Endothelial cell of umbilical vein (primary cell): ENCODE measurements at regions not wholly inside any gene's neighbourhood (a gene's known extent, or its start where the extent isn't known, plus 50 kb on each side); places are given as distances from the start of the nearest gene placed in this dataset.

Source experiments
- BruUV-seq: library from RNA; stranded (reverse); fragments of 400-500 nt; replicated peaks from 2 replicates; lab custom pipeline; 2021; lab: Mats Ljungman, UMichigan
- CTCF ChIA-PET: fragments of 300-600, 350-600 bp; sonication (Branson Sonifier 250); formaldehyde crosslinking; loops from one replicate; lab custom pipeline; 2021; ENCODE audit warnings: antibody characterized with exemption, inconsistent platforms; lab: Charles Lee
- POLR2A ChIA-PET: fragments of 300-600, 350-600 bp; sonication (Branson Sonifier 250); formaldehyde crosslinking; loops from one replicate; lab custom pipeline; 2021; ENCODE audit warnings: antibody characterized with exemption, inconsistent platforms; lab: Charles Lee
- DNase-seq: peaks from one replicate; pipeline ENCODE4 v3.0.0-alpha.2; 2011; ENCODE audit warnings: low read depth, low spot score
- FAIRE-seq: peaks from 2 replicates; lab custom pipeline; 2011; peaks lifted over from hg19 to GRCh38; lab: Jason Lieb, UNC
- H2AFZ ChIP-seq: 2 replicates; pipeline ENCODE4 v1.6.0; 2012; ENCODE audit warnings: low read depth, low read length, control low read depth, inconsistent platforms
- H3K27ac ChIP-seq: 2 replicates; pipeline ENCODE4 v1.5.1; 2011; ENCODE audit warnings: low read depth, mild to moderate bottlenecking, control low read depth, low read length, moderate library complexity; ENCODE audit not compliant: insufficient read depth
- H3K27me3 ChIP-seq, 2 experiments: 2 replicates each; pipeline versions ENCODE4 v1.6.0 to v1.6.1; 2011; ENCODE audit warnings: low read length in 2 of 2, mixed read lengths in 1 of 2; ENCODE audit not compliant: control insufficient read depth in 2 of 2, insufficient read depth in 2 of 2
- H3K36me3 ChIP-seq, 2 experiments: 2 replicates in 1 of 2; 3 replicates in 1 of 2; pipeline ENCODE4 v1.5.1; 2011; ENCODE audit warnings: low read length in 2 of 2, mild to moderate bottlenecking in 1 of 2, moderate library complexity in 1 of 2; ENCODE audit not compliant: control insufficient read depth in 2 of 2, insufficient read depth in 2 of 2; ENCODE audit errors: extremely low read depth in 1 of 2
- H3K4me1 ChIP-seq: 3 replicates; pipeline ENCODE4 v1.5.1; 2011; ENCODE audit warnings: mild to moderate bottlenecking, low read length; ENCODE audit not compliant: control insufficient read depth, insufficient read depth; ENCODE audit errors: extremely low read depth
- H3K4me2 ChIP-seq: 2 replicates; pipeline ENCODE4 v1.6.1; 2011; ENCODE audit warnings: low read length, control low read depth, mixed read lengths; ENCODE audit not compliant: insufficient read depth
- H3K4me3 ChIP-seq, 3 experiments: fragments of 200-600 bp in 1 of 3; sonication (generic), shearing (Covaris generic) in 1 of 3; replicated peaks in 1 of 3; 2 replicates each; pipeline ENCODE4 v1.5.1; 2011 to 2016; ENCODE audit warnings: control low read depth in 3 of 3, low read length in 3 of 3, mild to moderate bottlenecking in 2 of 3, inconsistent platforms in 1 of 3, low read depth in 1 of 3, moderate library complexity in 1 of 3; ENCODE audit not compliant: insufficient read depth in 1 of 3
- H3K79me2 ChIP-seq: 2 replicates; pipeline ENCODE4 v1.6.0; 2012; ENCODE audit warnings: low read length, inconsistent platforms; ENCODE audit not compliant: control insufficient read depth, insufficient read depth
- H3K9ac ChIP-seq: replicated peaks from 2 replicates; pipeline ENCODE3; 2011; ENCODE audit warnings: low read length, control low read depth; ENCODE audit not compliant: insufficient read depth; ENCODE audit errors: extremely low read depth
- H3K9me1 ChIP-seq: replicated peaks from 3 replicates; pipeline ENCODE4 v1.6.0; 2011; ENCODE audit warnings: mild to moderate bottlenecking, low read length; ENCODE audit not compliant: control insufficient read depth, insufficient read depth; ENCODE audit errors: extremely low read depth
- H3K9me3 ChIP-seq: replicated peaks from 2 replicates; pipeline ENCODE4 v1.5.1; 2012; ENCODE audit warnings: low read length, inconsistent platforms; ENCODE audit not compliant: control insufficient read depth, insufficient read depth
- H4K20me1 ChIP-seq: replicated peaks from 2 replicates; pipeline ENCODE3; 2011; ENCODE audit warnings: mild to moderate bottlenecking, low read length; ENCODE audit not compliant: control insufficient read depth, insufficient read depth; ENCODE audit errors: extremely low read depth
- EZH2 ChIP-seq: IDR thresholded peaks from 2 replicates; pipeline ENCODE4 v1.6.1; 2012; ENCODE audit warnings: borderline replicate concordance, low read depth, mild to moderate bottlenecking, moderate library complexity, low read length, inconsistent platforms; ENCODE audit not compliant: severe bottlenecking
- FOS ChIP-seq: IDR thresholded peaks from 2 replicates; pipeline ENCODE4 v1.6.1; 2011; ENCODE audit warnings: mild to moderate bottlenecking, low read length, moderate library complexity, borderline replicate concordance; ENCODE audit not compliant: insufficient read depth
- GATA2 ChIP-seq: IDR thresholded peaks from 2 replicates; pipeline ENCODE4 v1.7.0; 2011; ENCODE audit warnings: low read depth, mild to moderate bottlenecking, moderate library complexity, mixed read lengths, low read length; ENCODE audit not compliant: insufficient read length, insufficient read depth
- JUN ChIP-seq: IDR thresholded peaks from 2 replicates; pipeline ENCODE4 v1.6.1; 2011; ENCODE audit warnings: borderline replicate concordance, low read depth; ENCODE audit not compliant: insufficient read length, insufficient read depth
- MYC ChIP-seq: IDR thresholded peaks from one replicate; pipeline ENCODE4 v1.6.1; 2011; ENCODE audit warnings: mild to moderate bottlenecking, low read depth, low read length
- POLR2A ChIP-seq: IDR thresholded peaks from 2 replicates; pipeline ENCODE4 v1.6.1; 2012; ENCODE audit warnings: low read depth, mild to moderate bottlenecking, control low read depth, low read length
- POLR2AphosphoS5 ChIP-seq: IDR thresholded peaks from 2 replicates; pipeline ENCODE4 v1.6.1; 2012; ENCODE audit warnings: low read depth, mild to moderate bottlenecking, control low read depth, low read length, moderate library complexity; ENCODE audit not compliant: insufficient read depth
- dilution Hi-C: fragments of 300-500 bp; cut with MboI; formaldehyde crosslinking; loops from one replicate; pipeline ENCODE4 v1.15.0; 2019; ENCODE audit warnings: low sequenced_read_pairs; ENCODE audit not compliant: extremely low pct_ligation_motif_present
- intact Hi-C: fragments of 100-400 bp; cut with micrococcal nuclease; formaldehyde crosslinking; loops from one replicate; pipeline ENCODE4 v1.10.0; 2022
- TF ChIP-seq, protein P1 (sequence below): IDR thresholded peaks from 2 replicates; pipeline ENCODE4 v1.6.1; 2011; ENCODE audit not compliant: insufficient read depth, insufficient read length
- TF ChIP-seq, protein P2 (sequence below), 2 donors: IDR thresholded peaks; 1 replicate in 1 of 2; 2 replicates in 1 of 2; pipeline ENCODE4 v1.5.1; 2011; ENCODE audit warnings: low read length in 2 of 2, mild to moderate bottlenecking in 2 of 2, moderate library complexity in 2 of 2, control low read depth in 1 of 2, inconsistent platforms in 1 of 2, low read depth in 1 of 2; ENCODE audit not compliant: insufficient read depth in 1 of 2; ENCODE audit errors: extremely low read depth in 1 of 2

GRCh38 chr1:239999170-239999569, 92.5 kb upstream of the FMN2 start:
- intact Hi-C loops, result no loop called here
- ChIA-PET POLR2A (no interaction called here), CTCF (no interaction called here)
- no peaks in the 10 kb centered on the region for H3K9me1 ChIP-seq
- H2AFZ ChIP-seq, result no peak overlapping the region
- FAIRE-seq (no peak), DNase-seq (no peak)
- no peaks in the 10 kb centered on the region for H3K4me1 ChIP-seq
- H4K20me1 ChIP-seq, result no peaks in the 10 kb centered on the region
- no peak overlapping the region for H3K27ac ChIP-seq
- dilution Hi-C loops, result no loop called here
- no peak for TF ChIP-seq JUN
- TF ChIP-seq FOS, result no peak
- TF ChIP-seq, protein P1, sequence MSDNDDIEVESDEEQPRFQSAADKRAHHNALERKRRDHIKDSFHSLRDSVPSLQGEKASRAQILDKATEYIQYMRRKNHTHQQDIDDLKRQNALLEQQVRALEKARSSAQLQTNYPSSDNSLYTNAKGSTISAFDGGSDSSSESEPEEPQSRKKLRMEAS, result no peak
- no peak for TF ChIP-seq EZH2
- no peak for TF ChIP-seq POLR2A
- TF ChIP-seq POLR2AphosphoS5, result no peak
- no peak for TF ChIP-seq MYC
- TF ChIP-seq GATA2, result no peak
- TF ChIP-seq, protein P2, sequence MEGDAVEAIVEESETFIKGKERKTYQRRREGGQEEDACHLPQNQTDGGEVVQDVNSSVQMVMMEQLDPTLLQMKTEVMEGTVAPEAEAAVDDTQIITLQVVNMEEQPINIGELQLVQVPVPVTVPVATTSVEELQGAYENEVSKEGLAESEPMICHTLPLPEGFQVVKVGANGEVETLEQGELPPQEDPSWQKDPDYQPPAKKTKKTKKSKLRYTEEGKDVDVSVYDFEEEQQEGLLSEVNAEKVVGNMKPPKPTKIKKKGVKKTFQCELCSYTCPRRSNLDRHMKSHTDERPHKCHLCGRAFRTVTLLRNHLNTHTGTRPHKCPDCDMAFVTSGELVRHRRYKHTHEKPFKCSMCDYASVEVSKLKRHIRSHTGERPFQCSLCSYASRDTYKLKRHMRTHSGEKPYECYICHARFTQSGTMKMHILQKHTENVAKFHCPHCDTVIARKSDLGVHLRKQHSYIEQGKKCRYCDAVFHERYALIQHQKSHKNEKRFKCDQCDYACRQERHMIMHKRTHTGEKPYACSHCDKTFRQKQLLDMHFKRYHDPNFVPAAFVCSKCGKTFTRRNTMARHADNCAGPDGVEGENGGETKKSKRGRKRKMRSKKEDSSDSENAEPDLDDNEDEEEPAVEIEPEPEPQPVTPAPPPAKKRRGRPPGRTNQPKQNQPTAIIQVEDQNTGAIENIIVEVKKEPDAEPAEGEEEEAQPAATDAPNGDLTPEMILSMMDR (IDR thresholded peaks at IDR 0.05; ENCODE audit: extremely low read depth in 1 of 2, insufficient read depth in 1 of 2, low read depth in 1 of 2, low read length in 2 of 2), result no peak
- BruUV-seq, result no TSS peak
- peaks cover 9 to 31% of the 10 kb centered on the region in 2 experiments for H3K27me3 ChIP-seq
- no peak overlapping the region for H3K9ac ChIP-seq
- no peak overlapping the region for H3K4me2 ChIP-seq
- H3K9me3 ChIP-seq, result no peaks in the 10 kb centered on the region
- H3K36me3 ChIP-seq, result no peaks in the 10 kb centered on the region
- no peaks in the 10 kb centered on the region for H3K79me2 ChIP-seq
- no peak overlapping the region for H3K4me3 ChIP-seq
